ENCODE measurements at regions not wholly inside any gene's neighbourhood (a gene's known extent, or its start where the extent isn't known, plus 50 kb on each side); places are given as distances from the start of the nearest gene placed in this dataset.

DNA sequence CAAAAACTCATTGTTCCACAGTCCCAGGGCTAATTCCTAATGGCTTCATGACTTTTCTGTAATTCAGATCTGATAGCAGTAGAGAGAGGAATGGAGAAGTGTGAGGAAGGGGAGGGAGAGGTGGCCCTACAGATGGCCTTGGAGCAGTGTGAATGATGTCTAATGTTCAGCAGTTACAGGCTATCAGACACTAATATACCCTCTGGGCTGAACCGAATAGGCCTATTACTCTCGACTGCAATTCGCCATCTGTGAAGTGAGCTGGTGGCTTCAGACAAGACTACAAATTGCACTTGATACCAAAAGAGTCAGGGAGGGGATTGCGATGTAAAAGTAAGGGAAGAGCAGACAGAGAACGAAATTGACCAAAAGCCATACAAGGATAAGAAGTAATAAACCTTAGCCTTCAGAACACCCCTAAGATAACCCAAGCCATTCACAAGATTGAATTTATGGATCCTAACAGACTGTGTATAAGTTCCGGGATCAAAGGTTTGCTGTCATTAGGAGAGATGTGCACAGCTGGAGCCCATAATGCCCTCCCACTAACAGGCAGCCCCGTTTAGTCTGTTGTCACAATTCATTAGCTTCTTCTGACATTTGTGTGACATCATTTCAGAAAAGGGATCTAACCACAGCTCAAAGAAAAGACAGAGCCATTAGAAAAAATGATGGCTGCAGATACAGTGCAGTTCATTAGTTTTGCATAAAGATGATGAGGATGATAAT is 642.4 kb upstream of the API5 start:
- Histone ChIP-seq H3K27me3 (no peaks in the 10 kb centered on the region), H3K9me3 (peaks cover 0 to 6% (median 0%) of the 10 kb centered on the region in 4 donors), H3K4me3 (no peak overlapping the region), H3K4me1 (no peaks in the 10 kb centered on the region), H3K36me3 (no peaks in the 10 kb centered on the region), H3K27ac (no peak overlapping the region)
- TF ChIP-seq, protein P1, sequence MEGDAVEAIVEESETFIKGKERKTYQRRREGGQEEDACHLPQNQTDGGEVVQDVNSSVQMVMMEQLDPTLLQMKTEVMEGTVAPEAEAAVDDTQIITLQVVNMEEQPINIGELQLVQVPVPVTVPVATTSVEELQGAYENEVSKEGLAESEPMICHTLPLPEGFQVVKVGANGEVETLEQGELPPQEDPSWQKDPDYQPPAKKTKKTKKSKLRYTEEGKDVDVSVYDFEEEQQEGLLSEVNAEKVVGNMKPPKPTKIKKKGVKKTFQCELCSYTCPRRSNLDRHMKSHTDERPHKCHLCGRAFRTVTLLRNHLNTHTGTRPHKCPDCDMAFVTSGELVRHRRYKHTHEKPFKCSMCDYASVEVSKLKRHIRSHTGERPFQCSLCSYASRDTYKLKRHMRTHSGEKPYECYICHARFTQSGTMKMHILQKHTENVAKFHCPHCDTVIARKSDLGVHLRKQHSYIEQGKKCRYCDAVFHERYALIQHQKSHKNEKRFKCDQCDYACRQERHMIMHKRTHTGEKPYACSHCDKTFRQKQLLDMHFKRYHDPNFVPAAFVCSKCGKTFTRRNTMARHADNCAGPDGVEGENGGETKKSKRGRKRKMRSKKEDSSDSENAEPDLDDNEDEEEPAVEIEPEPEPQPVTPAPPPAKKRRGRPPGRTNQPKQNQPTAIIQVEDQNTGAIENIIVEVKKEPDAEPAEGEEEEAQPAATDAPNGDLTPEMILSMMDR (IDR thresholded peaks at IDR 0.05), result no peak
- no peak for TF ChIP-seq POLR2A (IDR thresholded peaks at IDR 0.05)
- no peak for TF ChIP-seq EP300 (IDR thresholded peaks at IDR 0.05)
- no peak for DNase-seq (ENCODE audit: low spot score in 2 of 2)
- WGBS, 2 donors, result 52 to 53% methylated on average over 7 of the region's 7 CpGs

DNA sequence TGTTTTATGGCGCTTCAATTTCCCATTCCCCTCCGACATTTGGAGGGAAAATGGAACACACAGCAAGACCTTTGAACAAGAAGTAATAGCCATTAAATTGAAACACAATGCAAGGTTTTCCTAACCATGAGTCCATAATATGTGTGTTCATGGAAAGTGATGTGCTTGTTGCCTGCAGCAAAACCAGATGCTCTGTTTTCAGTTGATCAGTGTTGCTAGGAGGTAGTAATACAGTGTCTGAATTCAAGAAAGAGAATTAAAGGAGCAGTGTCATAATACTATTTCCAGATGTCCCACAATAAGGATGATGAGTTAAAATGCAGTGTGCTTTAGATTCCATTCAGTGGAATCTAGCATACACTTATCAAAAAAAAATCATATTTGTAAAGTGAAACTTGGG is 637.4 kb upstream of the API5 start:
- H3K36me3 ChIP-seq, result no peaks in the 10 kb centered on the region
- peaks cover 0 to 6% (median 0%) of the 10 kb centered on the region in 4 donors for H3K9me3 ChIP-seq
- H3K27ac ChIP-seq, result no peak overlapping the region
- H3K4me1 ChIP-seq, result no peaks in the 10 kb centered on the region
- H3K4me3 ChIP-seq, result no peak overlapping the region
- TF ChIP-seq, protein P1 (IDR thresholded peaks at IDR 0.05), result no peak
- TF ChIP-seq POLR2A (IDR thresholded peaks at IDR 0.05), result no peak
- TF ChIP-seq EP300 (IDR thresholded peaks at IDR 0.05), result no peak
- H3K27me3 ChIP-seq, result no peaks in the 10 kb centered on the region
- 39 to 45% methylated on average over 2 of the region's 2 CpGs for WGBS, 2 donors
- no peak for DNase-seq (ENCODE audit: low spot score in 2 of 2)

DNA sequence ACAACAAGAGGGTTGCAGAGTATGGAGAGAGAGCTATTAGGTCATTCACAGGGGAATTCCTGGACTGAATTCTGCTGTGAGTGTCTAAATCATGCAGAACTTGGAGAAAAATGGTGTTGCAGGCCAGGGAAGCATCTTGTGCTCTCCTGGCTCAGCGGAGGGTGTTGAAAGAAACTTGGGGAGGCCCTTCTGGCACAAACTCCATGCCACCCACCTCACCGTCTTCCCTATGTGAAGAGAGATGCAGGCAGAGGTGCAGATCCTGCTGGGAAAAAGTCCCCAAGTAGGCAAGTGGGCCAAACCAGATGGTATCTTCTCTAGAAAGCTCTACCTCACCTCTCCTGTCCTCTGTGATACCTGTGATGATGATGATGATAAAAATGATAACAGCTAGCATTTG is 604.3 kb upstream of the API5 start:
- TF ChIP-seq POLR2A (IDR thresholded peaks at IDR 0.05), result no peak
- TF ChIP-seq, protein P1 (IDR thresholded peaks at IDR 0.05), result no peak
- TF ChIP-seq EP300 (IDR thresholded peaks at IDR 0.05), result no peak
- 94 to 97% methylated on average over 2 of the region's 2 CpGs for WGBS, 2 donors
- Histone ChIP-seq H3K4me3 (no peak overlapping the region), H3K4me1 (no peaks in the 10 kb centered on the region), H3K9me3 (no peaks in the 10 kb centered on the region), H3K27ac (no peak overlapping the region), H3K27me3 (no peaks in the 10 kb centered on the region), H3K36me3 (no peaks in the 10 kb centered on the region)
- DNase-seq (ENCODE audit: low spot score in 2 of 2), result no peak

DNA sequence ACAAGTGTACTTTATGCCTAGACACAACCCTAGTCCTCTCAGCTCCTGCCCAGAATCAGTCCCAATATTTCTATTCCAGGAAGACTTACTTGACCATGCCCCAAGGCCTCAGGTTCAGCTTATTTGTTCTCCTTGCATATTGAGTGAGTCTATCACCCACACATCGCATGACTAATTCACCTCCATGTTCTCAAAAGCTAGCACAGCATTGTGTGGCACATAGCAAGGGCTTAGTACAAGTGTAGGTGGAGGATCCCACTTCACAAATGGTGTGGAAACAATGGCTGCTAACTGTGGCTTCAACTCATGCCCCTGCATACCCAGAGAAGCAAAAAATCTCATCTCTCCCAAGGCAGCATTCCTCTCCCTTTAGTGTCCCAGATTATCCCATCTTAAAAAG is 602.6 kb upstream of the API5 start:
- H3K9me3 ChIP-seq, result no peaks in the 10 kb centered on the region
- H3K4me1 ChIP-seq, result no peaks in the 10 kb centered on the region
- no peaks in the 10 kb centered on the region for H3K27me3 ChIP-seq
- no peak overlapping the region for H3K27ac ChIP-seq
- no peak overlapping the region for H3K4me3 ChIP-seq
- TF ChIP-seq, protein P1 (IDR thresholded peaks at IDR 0.05), result no peak
- no peak for DNase-seq (ENCODE audit: low spot score in 2 of 2)
- no peaks in the 10 kb centered on the region for H3K36me3 ChIP-seq
- 93 to 97% methylated on average over 1 of the region's 1 CpG for WGBS, 2 donors

DNA sequence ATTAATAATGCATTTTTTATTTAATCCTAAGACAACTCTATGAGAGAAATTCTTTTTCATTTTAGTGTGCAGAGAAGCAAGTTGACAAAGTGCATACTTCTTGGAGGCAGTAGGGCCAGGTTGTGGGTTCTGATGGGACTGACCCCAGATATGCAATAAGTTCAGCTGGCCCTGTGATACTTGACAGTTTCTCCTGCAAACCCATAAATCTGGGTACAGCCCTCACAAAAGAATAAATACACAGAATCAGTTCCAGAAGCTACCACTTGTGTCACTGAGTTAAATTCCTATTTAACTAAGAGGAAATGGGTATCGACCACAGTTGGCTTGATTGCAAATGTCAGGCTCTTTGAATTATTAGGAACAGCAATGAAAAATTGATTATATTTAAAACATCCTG is 598.5 kb upstream of the API5 start:
- H3K4me1 ChIP-seq, result no peaks in the 10 kb centered on the region
- 23 to 33% methylated on average over 1 of the region's 1 CpG for WGBS, 2 donors
- H3K4me3 ChIP-seq, result no peak overlapping the region
- no peak for TF ChIP-seq EP300 (IDR thresholded peaks at IDR 0.05)
- no peak for TF ChIP-seq POLR2A (IDR thresholded peaks at IDR 0.05)
- TF ChIP-seq, protein P1 (IDR thresholded peaks at IDR 0.05), result no peak
- no peaks in the 10 kb centered on the region for H3K27me3 ChIP-seq
- H3K27ac ChIP-seq, result no peak overlapping the region
- H3K9me3 ChIP-seq, result no peaks in the 10 kb centered on the region
- H3K36me3 ChIP-seq, result no peaks in the 10 kb centered on the region
- DNase-seq (ENCODE audit: low spot score in 2 of 2), result no peak
